Erythroblast (primary cell): ENCODE measurements at regions not wholly inside any gene's neighbourhood (a gene's known extent, or its start where the extent isn't known, plus 50 kb on each side); places are given as distances from the start of the nearest gene placed in this dataset.

Source experiments
- DNase-seq, 2 experiments: peaks; one replicate each; lab custom pipeline; 2025; lab: John Stamatoyannopoulos, UW
- GATA1 ChIP-seq: IDR thresholded peaks from 2 replicates; pipeline ENCODE4 v1.6.1; 2011; ENCODE audit warnings: low read depth, mild to moderate bottlenecking, control low read depth, low read length, moderate library complexity
- POLR2A ChIP-seq: IDR thresholded peaks from 2 replicates; pipeline ENCODE4 v1.6.1; 2011; ENCODE audit warnings: mild to moderate bottlenecking, low read length

GRCh38 chrX:13894888-13895565 lies 78.1 kb upstream of the GPM6B start:
- no peak for DNase-seq
- TF ChIP-seq GATA1, result no peak
- TF ChIP-seq POLR2A, result no peak

- TF ChIP-seq GATA1 (no peak), POLR2A (no peak)
- DNase-seq, result no peak
These were observed 76.9 kb upstream of the GPM6B start for GRCh38 chrX:13893826-13894225.

DNA sequence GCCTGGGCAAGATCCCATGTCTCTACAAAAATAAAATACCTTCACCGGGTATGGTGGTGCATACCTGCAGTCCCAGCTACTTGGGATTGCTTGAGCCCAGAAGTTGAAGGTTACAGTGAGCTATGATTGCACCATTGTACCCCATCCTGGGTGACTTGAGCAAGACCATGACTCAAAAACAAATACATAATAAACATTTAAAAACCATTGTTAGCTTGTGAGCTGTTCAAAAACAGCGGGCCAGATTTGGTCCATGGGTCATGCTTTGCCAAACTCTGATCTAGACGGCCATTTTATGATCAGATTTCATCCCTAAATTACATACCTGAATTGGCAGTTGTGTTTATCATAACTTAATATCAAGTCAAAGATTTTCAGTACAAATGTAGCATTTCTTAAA lies 76.0 kb upstream of the GPM6B start:
- DNase-seq, result no peak
- TF ChIP-seq GATA1, result no peak
- TF ChIP-seq POLR2A, result no peak

GRCh38 chrX:13891377-13892140 lies 74.7 kb upstream of the GPM6B start:
- DNase-seq, result no peak
- TF ChIP-seq POLR2A, result no peak
- no peak for TF ChIP-seq GATA1

DNA sequence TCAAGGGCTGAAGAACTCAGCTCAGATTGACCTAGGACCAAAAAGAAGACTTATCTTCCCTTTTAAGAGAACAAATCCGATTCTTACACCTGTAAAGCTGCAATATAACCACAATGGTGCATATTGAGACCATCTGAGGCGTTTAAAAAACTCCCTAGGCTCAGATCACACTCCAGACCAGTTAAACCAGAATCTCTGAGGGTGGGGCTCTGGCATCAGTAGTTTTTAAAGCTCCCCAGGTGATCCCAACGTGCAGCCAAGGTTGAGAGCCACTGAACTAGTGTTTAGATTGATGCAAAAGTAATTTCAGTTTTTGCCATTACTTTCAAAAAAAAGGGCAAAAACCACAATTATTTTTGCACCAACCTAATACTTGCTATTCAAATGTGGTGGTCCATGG lies 73.9 kb upstream of the GPM6B start:
- DNase-seq, result no peak
- TF ChIP-seq GATA1 (no peak), POLR2A (no peak)

DNA sequence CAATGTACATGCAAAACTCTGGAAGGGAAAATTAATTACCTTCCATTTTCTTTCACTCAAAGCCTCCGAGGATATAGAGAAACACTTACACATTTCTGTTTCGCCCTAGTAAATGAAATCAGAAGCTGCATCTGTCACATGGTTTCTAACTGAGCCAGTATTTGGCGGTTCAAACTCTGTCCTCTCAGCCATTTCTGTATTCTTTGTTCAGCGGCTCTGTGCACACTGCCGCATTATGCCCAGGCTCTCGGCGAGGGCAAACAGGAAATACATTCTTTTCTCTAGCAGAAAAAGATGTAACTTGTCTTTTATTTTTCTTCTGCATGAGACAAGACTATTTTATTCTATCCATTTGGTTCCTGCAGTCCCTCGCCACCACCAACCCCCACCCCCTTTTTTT lies 71.4 kb upstream of the GPM6B start:
- no peak for DNase-seq
- TF ChIP-seq POLR2A, result no peak
- no peak for TF ChIP-seq GATA1

DNA sequence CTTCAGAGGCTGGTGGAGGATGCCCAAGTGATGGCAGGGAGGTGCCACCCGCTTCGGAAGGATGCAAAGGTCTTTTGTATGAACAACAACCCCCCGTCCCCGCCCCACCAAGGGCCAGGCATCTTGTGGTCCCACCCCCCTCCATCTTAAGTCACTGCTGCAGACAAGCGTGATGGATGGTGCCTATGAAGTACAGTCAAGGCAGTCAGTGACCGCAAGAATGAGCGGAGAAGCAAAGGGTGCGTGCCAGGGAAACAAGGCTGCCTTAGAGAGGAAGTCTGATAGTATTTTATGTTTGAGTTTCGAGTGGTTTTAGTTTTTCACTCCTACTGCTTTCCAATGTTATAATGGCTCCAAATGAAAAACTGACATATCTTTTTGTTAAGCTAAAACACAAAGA lies 68.7 kb upstream of the GPM6B start:
- no peak for TF ChIP-seq POLR2A
- TF ChIP-seq GATA1, result no peak

GRCh38 chrX:13876652-13877051 lies 59.8 kb upstream of the GPM6B start:
- TF ChIP-seq GATA1 (no peak), POLR2A (no peak)
- no peak for DNase-seq

More for the DNA sequence above, 68.7 kb upstream of the GPM6B start:
- no peak for DNase-seq

DNA sequence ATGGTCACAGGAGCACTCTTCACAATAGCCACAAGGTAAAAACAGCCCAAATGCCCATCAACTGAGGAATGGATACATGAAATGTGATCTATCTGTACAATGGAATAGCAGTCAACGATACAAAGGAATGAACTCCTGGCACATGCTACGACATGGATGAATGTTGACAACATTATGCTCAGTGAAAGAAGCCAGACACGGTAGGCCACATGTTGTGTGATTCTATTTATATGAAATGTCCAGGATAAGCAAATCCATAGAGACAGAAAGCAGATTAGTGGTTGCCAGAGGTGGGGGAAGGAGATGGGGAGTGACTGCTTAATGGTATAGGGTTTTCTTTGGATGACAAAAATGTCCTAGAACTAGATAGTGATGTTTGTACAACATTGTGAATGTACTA lies 58.7 kb upstream of the GPM6B start:
- TF ChIP-seq POLR2A (no peak), GATA1 (no peak)
- DNase-seq, result no peak

GRCh38 chrX:13868591-13868990 lies 51.7 kb upstream of the GPM6B start:
- TF ChIP-seq GATA1 (no peak), POLR2A (no peak)
- DNase-seq, result no peak
